Umbilical cord (tissue), 1 donor: ENCODE measurements at regions not wholly inside any gene's neighbourhood (a gene's known extent, or its start where the extent isn't known, plus 50 kb on each side); places are given as distances from the start of the nearest gene placed in this dataset.

Experiments
- DNase-seq: peaks from one replicate; pipeline ENCODE4 v3.0.0-alpha.2; 2015; ENCODE audit warnings: low spot score

GRCh38 chr6:104095661-104096416 lies 763.9 kb downstream of the HACE1 start:
- DNase-seq: no peak

- DNase-seq: no peak
Measured at GRCh38 chr6:104087765-104088164, 772.0 kb downstream of the HACE1 start.

DNA sequence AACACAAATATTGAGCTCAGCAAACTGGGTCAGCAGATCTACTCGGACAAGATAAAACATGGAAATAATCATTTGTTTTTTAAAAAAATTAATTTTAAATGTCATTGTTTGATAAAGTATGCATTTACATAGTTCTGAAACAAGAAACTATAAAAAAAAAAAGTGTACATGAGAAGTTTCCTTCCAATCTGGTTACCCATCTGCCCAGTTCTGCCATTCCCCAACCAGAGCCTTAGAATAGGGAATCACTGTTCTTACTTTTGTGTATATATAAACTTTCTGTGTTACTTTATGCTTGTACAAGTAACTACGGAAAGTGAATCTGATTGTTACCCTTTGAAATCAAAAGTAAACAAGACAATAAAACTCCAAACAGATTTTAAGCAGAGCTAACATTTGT lies 791.4 kb downstream of the HACE1 start:
- DNase-seq: no peak

GRCh38 chr6:104064876-104065275 lies 794.8 kb downstream of the HACE1 start:
- DNase-seq: no peak

DNA sequence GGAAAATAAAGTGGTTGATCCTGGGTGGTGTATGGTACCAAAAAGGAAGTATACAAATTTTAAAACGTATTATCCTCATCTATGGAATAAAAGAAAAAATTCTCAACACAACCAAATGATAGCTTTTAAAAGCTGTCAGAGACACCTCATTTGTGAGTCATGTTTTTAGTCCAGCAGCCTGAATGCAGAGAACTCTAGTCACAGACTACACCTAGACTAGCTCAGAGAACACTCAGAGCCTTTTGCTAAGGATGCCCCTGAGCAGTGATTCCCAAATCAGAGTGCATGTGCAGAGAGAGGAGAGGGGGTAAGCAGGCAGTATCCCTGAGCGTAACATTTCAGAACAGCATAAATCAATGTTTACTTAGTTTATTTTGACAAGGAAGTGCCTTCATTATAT lies 809.3 kb downstream of the HACE1 start:
- DNase-seq: no peak

GRCh38 chr6:104046426-104046825 lies 813.3 kb downstream of the HACE1 start:
- DNase-seq: no peak

- DNase-seq: no peak
Measured at GRCh38 chr6:104031346-104031745, 828.4 kb downstream of the HACE1 start.

GRCh38 chr6:104022126-104022525 lies 837.6 kb downstream of the HACE1 start:
- no peak for DNase-seq

DNA sequence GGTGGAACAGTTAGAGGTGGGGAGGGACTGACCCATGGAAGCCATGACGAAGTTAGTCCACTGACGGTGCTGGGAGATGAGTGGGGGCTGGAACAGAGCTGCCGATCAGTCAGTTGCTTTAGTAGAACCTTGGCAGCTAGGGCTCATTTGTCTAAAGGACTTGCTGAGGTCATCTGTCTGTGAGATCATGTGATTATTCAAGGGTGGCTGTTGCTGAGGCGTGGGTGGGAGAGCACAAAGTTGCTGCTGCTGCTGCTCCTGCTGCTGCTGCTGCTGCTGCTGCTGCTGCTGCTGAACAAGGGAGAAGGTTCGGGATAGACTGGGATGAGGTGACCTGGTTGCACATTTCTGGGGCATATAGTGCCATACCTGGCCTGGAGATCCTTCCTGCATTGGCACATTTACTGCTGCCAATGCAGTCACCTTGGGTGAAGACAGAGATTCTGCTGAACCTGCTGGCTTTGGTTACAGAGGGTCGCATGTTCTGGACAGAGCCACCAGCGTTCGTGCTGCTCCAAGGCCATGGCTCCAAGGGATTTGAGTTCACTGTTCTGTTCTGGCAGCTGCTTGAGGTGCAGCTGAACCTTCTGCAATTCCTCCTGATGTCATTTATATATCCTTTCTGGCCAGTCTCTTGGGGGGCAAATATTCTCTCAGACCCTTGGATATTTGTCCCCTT lies 840.5 kb downstream of the HACE1 start:
- DNase-seq: no peak

DNA sequence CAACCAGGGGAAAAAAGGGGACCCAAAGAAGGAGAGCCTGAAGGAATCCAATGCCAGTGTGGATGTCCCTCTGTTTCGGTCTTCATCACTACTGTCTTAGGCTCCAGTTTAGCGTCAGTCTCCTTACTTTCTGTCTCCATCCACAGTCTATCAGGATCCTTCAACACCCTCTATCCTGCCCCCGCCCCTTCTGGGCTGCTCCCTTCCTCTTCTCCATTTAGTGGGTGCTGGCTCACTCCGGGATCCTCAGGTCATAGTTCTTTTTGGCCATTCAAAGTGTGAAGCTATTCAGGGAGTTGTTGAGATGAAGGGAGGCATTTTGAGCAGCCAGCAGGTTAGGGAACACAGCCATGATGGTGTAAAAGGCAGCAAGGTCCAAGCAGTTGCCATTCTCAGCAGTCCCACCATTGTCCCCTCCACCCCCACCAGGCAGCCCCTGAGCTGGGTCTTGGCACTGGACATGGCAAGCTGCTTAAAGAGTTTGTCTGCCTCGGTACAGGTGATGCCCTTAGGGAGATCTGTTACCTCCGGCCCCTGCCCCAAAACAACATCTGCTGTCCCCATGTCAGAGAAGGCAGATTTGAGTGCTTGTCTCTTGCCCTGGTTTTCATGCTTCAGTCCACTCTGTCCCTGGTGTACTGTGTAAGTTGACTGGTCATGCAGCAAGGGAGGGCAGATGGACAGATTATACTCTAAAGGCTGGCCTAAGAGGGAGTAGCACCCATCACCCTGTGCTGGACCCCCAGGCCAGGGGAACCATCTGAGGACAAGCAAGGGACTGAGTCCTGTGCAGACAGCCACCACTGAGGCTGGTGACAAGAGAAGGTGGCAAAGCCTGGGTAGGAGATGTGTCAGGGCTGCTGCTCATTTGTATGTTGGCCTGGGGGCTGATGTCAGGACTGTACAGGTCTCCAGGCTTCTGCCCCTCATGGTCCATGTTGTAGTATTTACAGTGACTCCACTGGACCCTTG lies 842.0 kb downstream of the HACE1 start:
- no peak for DNase-seq

GRCh38 chr6:104014163-104014959 lies 845.4 kb downstream of the HACE1 start:
- no peak for DNase-seq

- DNase-seq: no peak
Measured at GRCh38 chr6:104013312-104013971, 846.3 kb downstream of the HACE1 start.

- DNase-seq: no peak
Measured at GRCh38 chr6:104010897-104011296, 848.8 kb downstream of the HACE1 start.

- DNase-seq: no peak
Measured at GRCh38 chr6:104003803-104004516, 855.8 kb downstream of the HACE1 start.

DNA sequence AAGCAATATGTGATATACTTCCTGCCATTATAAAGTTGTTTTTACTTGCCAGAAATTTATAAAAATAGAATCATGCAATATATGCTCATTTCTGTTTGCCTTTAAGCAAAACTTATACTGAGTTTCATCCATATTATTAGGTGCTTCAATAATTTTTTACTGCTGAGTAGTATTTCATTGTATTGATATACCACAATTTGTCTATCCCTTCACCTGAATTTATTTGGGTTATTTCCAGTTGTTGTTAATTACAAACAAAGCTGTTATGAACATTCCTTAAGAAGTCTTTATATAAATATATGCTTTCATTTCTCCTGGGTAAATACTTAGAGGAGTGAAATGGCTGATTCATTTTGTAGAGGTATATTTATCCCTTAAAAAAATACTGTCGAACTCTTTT lies 864.1 kb downstream of the HACE1 start:
- DNase-seq: no peak

DNA sequence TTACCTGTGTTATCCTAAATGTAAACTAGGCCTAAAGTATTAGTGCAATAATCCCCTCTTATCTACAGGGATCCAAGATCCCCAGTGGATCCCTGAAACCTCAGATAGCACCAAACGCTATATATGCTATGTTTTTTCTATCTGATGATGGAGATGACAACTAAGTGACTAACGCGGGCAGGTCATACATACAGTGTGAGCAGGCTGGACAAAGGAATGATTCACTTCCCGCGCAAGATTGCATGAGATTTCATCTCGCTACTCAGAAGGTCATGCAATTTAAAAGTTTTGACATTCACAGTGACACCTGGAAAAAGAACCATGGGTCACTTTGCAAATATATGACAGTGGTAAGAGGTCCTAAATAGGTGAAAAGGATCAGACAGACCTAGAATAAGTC lies 875.9 kb downstream of the HACE1 start:
- DNase-seq: no peak

DNA sequence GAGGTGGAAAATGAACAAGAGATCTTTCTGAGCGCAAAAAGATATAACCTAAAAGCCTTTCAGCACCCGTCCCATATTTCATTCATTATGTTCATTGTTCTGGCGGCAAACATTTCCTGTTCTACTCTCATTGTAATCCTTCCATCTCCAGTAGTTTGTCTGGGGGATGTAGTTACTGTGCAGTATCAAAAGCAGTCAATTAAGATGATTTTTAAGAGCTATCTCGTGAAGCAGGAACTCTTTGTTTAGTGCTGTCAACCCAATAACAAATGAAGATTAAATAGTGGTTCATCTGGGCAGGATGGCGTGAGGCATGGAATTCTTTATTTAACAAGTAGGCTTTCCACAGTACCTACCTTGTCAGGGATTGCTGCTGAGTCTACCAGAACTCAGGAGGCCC lies 876.7 kb downstream of the HACE1 start:
- DNase-seq: no peak

- DNase-seq: no peak
Measured at GRCh38 chr6:103982574-103982973, 877.1 kb downstream of the HACE1 start.

- no peak for DNase-seq
Measured at GRCh38 chr6:103979308-103979707, 880.4 kb downstream of the HACE1 start.

DNA sequence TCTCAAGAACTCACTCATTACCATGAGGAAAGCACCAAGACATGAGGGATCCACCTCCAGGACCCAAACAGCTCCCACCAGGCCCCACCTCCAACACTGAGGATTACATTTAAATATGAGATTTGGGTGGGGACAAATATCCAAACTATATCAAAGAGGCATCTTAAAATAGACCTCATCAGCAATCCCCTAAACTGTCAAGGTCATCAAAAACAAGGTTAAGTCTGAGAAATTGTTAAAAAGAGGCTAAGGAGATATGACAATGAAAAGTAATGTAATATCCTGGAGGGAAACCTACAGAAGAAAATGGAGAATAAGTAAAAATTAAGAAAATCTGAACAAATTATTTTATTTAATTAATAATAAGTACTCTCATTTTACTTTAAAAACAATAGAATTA lies 922.3 kb downstream of the HACE1 start:
- no peak for DNase-seq
